Activated CD4-positive, alpha-beta T cell treated with anti-CD3 and anti-CD28 coated beads, Interleukin-2, Interleukin-6, amounts not matched to agents 100 ng/mL and 50 ng/mL, durations not matched to agents 16 hours and 8 hours (primary cell): ENCODE measurements at regions not wholly inside any gene's neighbourhood (a gene's known extent, or its start where the extent isn't known, plus 50 kb on each side); places are given as distances from the start of the nearest gene placed in this dataset.

Experiments
- DNase-seq: peaks from one replicate; pipeline ENCODE4 v3.0.0-alpha.2; 2020

- DNase-seq: no peak
These were observed 516.4 kb downstream of the RPS24 start for GRCh38 chr10:78550090-78550489.

DNA sequence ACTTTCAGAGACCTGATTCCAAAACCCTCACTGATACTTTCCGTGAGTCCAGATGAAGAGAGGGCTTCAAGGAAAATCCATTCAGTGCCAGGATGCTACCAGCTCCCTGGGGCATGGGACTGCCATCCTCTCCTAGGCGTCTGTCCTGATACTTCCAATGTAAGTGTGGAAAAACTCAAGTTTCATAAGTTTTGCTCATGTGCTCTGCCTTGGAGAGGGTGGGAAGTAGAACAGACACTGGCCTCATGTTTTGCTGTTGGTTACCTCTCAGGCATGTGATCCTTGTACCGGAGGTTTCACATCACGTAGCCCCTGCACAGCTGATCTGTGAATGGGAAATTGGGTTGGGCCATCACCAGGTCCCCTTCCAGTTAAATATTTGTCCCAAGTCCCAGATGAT, 517.1 kb downstream of the RPS24 start:
- DNase-seq: no peak

DNA sequence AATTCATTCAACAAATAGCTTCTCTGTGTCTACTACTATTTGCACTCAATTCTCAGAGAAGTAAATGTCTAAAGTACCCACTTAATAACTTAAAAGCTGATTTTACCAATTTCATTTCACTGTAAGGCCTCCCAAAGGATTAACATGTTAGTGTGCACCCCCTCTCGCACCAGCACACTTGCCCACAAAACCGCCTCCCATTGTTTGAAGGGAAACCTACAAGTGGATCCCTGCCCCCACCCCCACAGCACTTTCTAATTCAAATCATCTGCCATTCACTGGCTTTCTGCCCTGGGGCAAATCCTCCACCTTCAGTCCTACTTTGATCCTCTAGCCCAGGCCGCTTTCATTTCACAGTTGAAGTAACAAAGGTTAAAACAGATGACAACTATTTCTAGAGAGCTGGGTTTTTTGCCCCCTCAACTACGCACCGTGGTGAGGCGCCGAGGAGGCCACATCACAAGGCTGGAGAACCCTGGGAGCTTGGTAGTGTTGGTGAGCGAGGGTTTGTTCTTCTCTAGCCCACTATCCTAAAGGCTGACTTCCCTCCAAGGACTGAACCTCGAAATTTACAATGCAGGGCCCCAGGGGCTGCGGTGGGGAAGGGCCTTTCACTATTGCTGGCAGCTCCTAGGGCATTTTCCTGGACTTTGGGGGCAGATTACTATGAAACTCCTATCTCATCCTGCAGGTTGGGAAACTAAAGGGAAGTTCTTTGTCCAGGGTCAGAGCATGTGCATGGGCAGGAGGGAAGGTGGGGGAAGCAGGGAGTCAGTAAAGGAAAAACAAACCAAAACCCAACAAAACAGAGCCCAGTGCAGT, 517.4 kb upstream of the ZMIZ1 start:
- no peak for DNase-seq

DNA sequence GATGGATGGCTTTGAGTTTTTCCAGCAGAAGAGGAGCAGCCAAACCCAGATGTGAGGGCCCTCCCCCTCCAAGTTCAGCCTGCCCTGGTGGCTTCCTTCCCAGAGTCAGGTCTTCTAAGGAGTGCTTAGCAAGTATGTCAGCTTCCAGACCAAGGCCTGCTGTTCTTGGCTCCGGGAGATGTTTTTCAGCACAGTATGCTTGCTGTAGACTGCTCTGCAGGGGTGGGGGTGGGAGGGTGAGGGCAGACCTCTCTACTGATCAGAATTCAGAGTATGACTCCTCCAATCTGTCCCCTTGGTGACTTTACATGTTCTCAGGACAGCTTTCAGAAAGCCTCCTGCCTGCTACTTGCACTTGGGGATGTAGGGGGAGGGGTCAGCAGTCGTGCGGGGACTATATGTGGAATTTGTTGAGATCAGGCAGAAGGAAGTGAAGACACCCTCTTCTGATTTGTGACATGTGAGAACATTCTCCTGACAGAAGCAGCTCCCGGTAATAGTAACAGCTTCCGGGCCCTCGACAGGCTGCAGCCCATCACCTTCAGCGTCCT, 516.4 kb upstream of the ZMIZ1 start:
- DNase-seq: no peak

DNA sequence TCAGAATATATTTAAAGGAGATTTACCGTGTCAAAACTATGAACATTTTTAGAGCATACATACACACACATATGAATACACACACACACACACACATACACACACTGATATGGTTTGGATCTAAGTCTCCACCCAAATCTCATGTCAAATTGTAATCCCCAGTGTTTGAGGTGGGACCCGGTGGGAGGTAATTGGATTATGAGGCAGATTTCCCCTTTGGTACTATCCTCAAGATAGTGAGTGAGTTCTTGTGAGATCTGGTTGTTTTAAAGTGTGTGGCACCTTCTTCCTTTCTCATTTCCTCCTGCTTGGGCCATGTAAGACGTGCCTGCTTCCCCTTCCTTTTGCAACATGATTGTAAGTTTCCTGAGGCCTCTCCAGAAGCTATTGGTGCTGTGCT, 515.0 kb upstream of the ZMIZ1 start:
- DNase-seq: no peak

DNA sequence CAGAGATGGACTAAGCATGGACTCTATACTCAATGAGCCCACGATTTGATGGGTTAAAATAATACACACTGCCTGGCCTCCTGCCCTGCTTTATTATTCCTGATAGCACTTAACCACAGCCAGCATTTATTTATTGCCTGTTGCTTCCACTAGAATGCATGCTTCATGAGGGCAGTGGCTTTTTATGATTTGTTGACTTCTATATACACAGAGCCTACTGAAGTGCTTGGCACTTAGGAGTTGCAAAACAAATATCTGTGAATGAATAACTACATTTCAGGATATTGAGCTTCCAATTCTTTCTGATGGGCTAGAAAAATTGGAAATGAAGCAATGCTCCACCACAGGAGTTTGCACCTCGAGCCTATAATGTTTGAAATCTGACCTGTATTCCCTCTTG, 513.6 kb upstream of the ZMIZ1 start:
- DNase-seq: no peak

- no peak for DNase-seq
These were observed 511.9 kb upstream of the ZMIZ1 start for GRCh38 chr10:78556705-78557432.

GRCh38 chr10:78557433-78557925, 511.3 kb upstream of the ZMIZ1 start:
- DNase-seq: no peak

DNA sequence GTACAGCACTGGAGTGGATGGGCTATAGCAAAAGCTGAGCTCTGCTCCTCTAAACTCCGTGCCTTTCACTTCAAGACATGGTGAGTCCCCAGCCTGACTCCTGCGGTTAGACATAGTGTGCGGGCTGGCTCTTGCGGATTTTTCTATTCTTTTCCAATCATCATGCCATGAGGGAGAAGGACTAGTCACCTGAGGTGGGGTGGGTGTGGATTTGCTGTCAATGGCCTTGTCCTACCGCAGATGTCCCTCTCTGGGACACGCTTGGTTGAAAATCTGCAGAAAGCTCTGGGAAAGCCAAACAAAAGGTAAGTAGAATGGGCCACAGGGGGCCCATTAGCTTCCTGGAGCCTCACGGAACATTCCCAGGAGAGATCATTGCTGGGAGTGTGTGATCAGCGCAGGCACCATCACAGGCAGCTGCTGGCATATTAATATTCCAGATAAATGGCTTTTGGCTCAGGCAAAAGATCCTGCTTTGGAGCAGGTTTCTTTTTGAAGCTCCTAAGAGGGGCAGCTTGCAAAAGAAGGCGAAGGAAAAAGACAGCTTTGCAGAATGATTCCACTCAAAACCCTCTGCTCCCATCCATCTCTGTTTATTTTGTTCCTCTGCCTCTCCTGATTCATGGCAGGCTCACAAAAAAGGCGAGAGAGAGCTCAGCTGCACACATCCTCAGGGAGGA, 509.0 kb upstream of the ZMIZ1 start:
- DNase-seq: no peak

- no peak for DNase-seq
These were observed 508.5 kb upstream of the ZMIZ1 start for GRCh38 chr10:78560341-78560688.

- DNase-seq: no peak
These were observed 505.5 kb upstream of the ZMIZ1 start for GRCh38 chr10:78563314-78563713.

DNA sequence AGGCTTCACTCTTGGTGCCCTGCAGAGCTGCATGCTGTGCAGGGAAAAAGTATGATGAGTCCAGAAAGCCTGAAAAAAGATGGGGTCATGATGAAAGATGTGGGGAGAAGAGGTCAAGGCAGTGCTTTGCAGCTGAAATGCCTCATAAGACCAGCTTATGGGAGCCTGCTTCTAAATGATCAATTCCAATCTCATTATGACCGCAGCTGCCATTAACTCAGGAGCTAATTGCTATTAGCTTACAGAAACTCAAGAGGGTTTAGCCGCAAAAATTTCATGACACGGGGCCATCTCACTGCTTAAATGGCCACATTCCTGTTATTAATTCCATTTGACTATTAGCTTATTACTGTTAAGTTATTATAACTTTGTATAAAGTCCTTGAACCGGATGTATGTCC, 502.9 kb upstream of the ZMIZ1 start:
- DNase-seq: no peak

DNA sequence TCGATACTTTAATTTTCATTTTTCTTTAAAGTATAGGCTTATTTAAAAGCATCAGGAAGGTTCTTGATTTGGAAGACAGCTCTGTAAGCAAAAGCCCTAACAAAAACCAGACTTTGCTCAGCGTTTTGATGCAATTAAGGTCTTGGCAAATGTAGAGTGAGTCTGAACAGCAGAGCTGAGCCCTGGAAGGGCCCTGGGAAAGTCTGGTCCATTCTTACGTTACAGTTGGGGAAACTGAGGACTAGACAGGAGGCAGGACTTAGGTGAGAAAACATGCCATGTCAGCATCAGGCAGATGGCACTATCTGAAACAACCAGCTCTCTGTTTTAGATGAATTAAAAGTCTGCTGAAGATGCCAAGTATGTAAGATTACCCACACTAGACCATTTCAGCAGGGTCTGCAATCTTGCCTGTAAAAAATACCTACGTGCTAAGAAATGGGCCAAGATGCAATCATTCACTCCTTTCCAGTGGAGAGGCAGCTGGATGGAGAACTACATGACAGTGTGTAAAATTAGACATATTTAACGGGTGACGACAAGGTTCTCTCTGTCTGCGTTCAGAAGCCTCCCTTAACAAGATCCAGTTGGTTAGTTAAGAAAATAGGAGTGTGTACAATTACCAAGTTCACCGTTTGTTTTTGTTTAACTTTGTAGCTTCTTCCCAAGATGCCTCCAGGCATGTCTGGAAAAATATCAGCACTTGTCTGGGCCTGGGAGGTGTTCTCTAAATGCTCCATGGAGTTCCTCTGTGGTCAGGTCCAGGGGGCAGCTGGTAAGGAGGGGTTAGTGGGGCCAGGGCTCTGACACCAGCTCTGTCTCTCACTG, 502.3 kb upstream of the ZMIZ1 start:
- no peak for DNase-seq

DNA sequence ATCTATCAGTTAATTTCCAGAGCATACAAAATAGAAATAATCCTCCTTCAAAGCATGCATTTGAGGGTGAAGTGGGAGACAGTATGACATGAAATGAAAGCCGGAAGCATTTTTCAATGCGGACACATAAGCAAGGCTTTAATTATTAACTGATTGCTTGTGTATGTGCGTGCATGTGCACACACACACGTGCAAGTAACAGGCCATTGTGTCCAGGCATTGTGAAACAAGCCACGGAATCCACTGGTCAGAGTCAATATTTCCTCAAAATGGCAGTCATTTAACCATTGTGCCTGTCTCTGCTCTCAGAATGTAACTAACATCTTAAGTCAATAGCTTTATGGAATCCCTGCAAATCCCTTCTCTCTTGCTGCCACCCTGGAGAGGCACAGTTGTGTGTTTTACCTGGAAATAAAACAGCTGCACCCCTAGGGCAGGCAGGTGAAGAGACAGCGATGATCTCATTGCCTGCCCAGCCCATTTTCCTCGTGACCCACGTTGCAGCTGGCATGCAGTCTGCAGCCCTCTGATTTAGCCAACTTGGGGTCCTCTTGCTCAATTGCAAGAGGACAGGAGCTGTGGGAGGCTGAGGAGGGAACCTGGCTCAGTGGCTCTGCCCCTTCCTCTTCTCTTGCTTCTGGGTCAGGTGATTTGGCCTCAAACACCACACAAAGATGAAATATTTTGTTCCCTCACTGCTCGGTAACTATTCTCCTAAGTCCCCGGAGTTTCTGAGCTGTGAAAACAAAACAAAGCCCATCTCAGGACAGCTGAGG, 500.9 kb upstream of the ZMIZ1 start:
- DNase-seq: no peak

GRCh38 chr10:78568620-78569019, 500.1 kb upstream of the ZMIZ1 start:
- no peak for DNase-seq

- DNase-seq: no peak
These were observed 498.0 kb upstream of the ZMIZ1 start for GRCh38 chr10:78570633-78571235.

GRCh38 chr10:78571286-78571685, 497.5 kb upstream of the ZMIZ1 start:
- DNase-seq: no peak

- no peak for DNase-seq
These were observed 496.9 kb upstream of the ZMIZ1 start for GRCh38 chr10:78571891-78572290.

- no peak for DNase-seq
These were observed 496.2 kb upstream of the ZMIZ1 start for GRCh38 chr10:78572565-78572964.

DNA sequence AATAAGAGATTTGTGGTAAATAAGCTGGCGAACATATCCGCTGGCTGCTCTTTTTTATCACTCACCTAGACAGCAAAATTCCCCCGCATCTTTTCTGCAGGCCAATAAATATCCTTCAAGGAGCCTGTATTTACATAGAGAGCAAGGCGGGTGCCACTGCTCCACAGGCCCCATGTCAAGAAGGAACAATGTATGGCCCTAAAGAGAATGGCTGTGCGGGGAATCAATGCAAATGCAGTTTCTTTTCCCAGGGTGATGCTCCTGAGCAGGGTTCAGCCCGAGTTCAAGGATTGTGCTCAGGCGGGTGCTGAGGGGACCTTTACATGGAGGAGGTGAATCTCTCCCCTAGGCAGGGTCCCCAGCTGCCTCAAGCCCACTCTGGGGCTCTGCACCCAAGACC, 494.2 kb upstream of the ZMIZ1 start:
- DNase-seq: no peak

DNA sequence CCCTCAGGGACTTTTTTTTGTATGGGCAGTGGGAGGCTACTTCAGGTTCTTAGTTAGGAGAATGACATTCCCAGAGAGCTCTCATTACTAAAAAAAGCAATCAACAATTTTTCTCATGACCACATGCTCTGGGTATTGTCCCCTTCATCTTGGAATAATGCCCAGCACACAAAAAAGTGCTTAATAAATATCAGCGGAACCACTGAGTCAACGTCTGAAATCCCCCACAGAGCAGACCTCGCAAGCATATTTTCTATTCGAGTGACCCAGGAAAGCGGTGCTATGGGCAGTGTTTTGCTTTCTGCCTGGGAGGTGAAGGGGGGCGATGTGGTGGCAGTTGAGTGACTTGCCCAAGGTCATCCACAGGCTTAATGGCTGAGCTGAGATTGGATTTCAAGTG, 493.4 kb upstream of the ZMIZ1 start:
- DNase-seq: no peak
